HepG2 (cell line): ENCODE measurements at regions not wholly inside any gene's neighbourhood (a gene's known extent, or its start where the extent isn't known, plus 50 kb on each side); places are given as distances from the start of the nearest gene placed in this dataset.

Source experiments
- NR2C2 ChIP-seq: sonication (generic); formaldehyde crosslinking; IDR thresholded peaks from 2 replicates; pipeline ENCODE4 v1.4.0; 2020; ENCODE audit warnings: missing genetic modification reagents, mild to moderate bottlenecking, moderate library complexity, borderline replicate concordance
- POLR2AphosphoS5 ChIP-seq: IDR thresholded peaks from 2 replicates; pipeline ENCODE4 v1.6.1; 2012; ENCODE audit warnings: low read depth, low read length
- ZNF629 ChIP-seq: sonication (generic); formaldehyde crosslinking; conservative IDR thresholded peaks from 2 replicates; pipeline ENCODE4 v1.5.0; 2020; ENCODE audit warnings: missing genetic modification reagents

DNA sequence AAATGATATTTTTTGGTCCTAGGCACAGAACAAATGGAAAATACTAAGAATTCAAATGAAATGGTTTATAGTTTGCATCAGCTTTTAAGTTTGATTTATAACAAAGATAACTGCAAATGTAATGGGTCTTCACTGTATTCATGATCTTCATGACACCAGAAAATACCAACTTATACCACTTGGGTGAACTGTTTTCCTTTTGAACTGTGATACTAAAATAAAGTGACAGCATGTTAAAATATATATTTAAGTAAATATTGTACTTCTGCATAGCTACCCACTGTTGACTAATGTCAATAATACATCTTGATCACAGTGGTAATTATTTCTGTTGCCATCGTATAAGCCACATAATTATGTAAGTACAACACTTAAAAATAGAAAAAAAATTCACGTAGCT lies 442.0 kb upstream of the ANKRD30A start:
- TF ChIP-seq POLR2AphosphoS5 (no peak), NR2C2 (no peak), ZNF629 (CRISPR knock-in tag) (no peak)
